T-helper 17 cell (primary cell): ENCODE measurements at regions not wholly inside any gene's neighbourhood (a gene's known extent, or its start where the extent isn't known, plus 50 kb on each side); places are given as distances from the start of the nearest gene placed in this dataset.

Source experiments
- ATAC-seq: fragments of 150-1000 bp; cut with Tn5 transposase; 2 replicates; pipeline ENCODE4 v1.10.0; 2021; ENCODE audit warnings: mild to moderate bottlenecking, moderate library complexity
- DNase-seq, 3 donors: peaks; one replicate each; pipeline versions ENCODE4 v3.0.0 to v3.0.0-alpha.2; 2020 to 2021
- H3K9me3 ChIP-seq: one replicate; pipeline ENCODE4 v1.7.0; 2013; ENCODE audit warnings: low read length, mild to moderate bottlenecking; ENCODE audit not compliant: control insufficient read depth, poor library complexity, severe bottlenecking
- H3K27ac Mint-ChIP-seq: one replicate; pipeline ENCODE4 v1.8.0; 2022; ENCODE audit warnings: mild to moderate bottlenecking, moderate library complexity, mixed read lengths
- H3K27me3 Mint-ChIP-seq: one replicate; pipeline ENCODE4 v1.8.0; 2022; ENCODE audit warnings: mixed read lengths
- H3K36me3 Mint-ChIP-seq: one replicate; pipeline ENCODE4 v1.8.0; 2022; ENCODE audit warnings: low read depth, mixed read lengths
- H3K4me1 Mint-ChIP-seq: one replicate; pipeline ENCODE4 v1.8.0; 2022; ENCODE audit warnings: mild to moderate bottlenecking, mixed read lengths
- H3K4me3 Mint-ChIP-seq: one replicate; pipeline ENCODE4 v1.8.0; 2022; ENCODE audit warnings: mild to moderate bottlenecking, moderate library complexity, mixed read lengths

- Mint-ChIP-seq H3K4me3 (no peak overlapping the region), H3K27me3 (no peaks in the 10 kb centered on the region), H3K4me1 (no peaks in the 10 kb centered on the region), H3K27ac (no peak overlapping the region), H3K36me3 (no peaks in the 10 kb centered on the region)
- no peak for DNase-seq
- no peaks in the 10 kb centered on the region for H3K9me3 ChIP-seq
- no peak for ATAC-seq
Observed at GRCh38 chr12:125676366-125676765, 611.1 kb downstream of the AACS start.

GRCh38 chr12:125677829-125678228 lies 612.6 kb downstream of the AACS start:
- no peak overlapping the region for H3K4me3 Mint-ChIP-seq
- no peaks in the 10 kb centered on the region for H3K4me1 Mint-ChIP-seq
- H3K27me3 Mint-ChIP-seq, result no peaks in the 10 kb centered on the region
- H3K9me3 ChIP-seq, result no peaks in the 10 kb centered on the region
- H3K36me3 Mint-ChIP-seq, result no peaks in the 10 kb centered on the region
- ATAC-seq (no peak), DNase-seq (no peak)
- H3K27ac Mint-ChIP-seq, result no peak overlapping the region

DNA sequence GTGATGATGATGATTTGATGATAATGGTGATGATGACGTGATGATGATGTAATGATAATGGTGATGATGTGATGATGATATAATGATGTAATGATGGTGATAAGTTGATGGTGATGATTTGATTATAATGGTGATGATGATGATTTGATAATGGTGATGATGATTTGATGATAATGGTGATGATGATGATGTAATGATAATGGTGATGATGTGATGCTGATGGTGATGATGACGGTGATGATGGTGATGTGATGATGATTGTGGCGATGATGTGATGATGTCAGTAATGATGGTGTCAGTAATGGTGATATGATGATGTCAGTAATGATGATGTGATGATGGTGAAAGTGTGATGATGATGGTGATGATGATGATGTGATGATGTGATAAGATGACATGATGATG lies 613.4 kb downstream of the AACS start:
- no peaks in the 10 kb centered on the region for H3K36me3 Mint-ChIP-seq
- ATAC-seq, result no peak
- H3K27ac Mint-ChIP-seq, result no peak overlapping the region
- no peaks in the 10 kb centered on the region for H3K9me3 ChIP-seq
- no peak for DNase-seq
- H3K27me3 Mint-ChIP-seq, result no peaks in the 10 kb centered on the region
- H3K4me1 Mint-ChIP-seq, result no peaks in the 10 kb centered on the region
- no peak overlapping the region for H3K4me3 Mint-ChIP-seq

DNA sequence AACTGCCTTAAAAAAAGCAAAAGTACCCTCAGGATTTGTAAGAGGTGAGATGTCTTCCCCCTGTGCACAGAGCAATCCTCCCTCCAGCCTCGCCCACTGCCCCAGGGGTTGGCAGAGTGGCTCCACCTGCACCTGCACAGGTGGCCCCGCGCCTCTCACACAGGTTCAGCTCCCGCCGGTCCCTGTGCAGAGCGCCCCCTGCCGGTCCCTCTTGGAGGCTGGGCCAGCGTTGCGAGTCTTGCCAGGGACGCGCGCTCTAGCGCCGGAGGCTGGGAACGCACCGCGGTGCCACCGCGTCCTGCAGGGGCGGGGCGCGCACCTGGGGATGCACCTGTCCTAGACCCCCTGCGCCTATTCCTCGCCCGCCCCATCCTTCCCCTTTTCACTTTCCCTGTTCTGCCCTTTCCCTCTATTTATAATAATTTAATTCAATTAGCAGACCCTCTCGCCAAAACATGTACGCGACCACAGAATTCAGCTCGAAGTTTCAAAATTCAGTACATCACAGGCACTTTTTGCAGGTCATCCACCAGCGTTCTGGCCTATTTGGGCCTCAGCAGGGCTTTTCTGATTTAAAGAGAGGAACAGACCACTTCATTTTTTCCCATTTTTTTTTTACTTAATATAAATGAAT lies 618.6 kb downstream of the AACS start:
- no peak overlapping the region for H3K27ac Mint-ChIP-seq
- no peaks in the 10 kb centered on the region for H3K4me1 Mint-ChIP-seq
- H3K4me3 Mint-ChIP-seq, result no peak overlapping the region
- no peaks in the 10 kb centered on the region for H3K27me3 Mint-ChIP-seq
- H3K36me3 Mint-ChIP-seq, result no peaks in the 10 kb centered on the region
- DNase-seq (no peak), ATAC-seq (no peak)
- H3K9me3 ChIP-seq, result no peaks in the 10 kb centered on the region

- no peaks in the 10 kb centered on the region for H3K9me3 ChIP-seq
- ATAC-seq (no peak), DNase-seq (no peak)
- no peaks in the 10 kb centered on the region for H3K4me1 Mint-ChIP-seq
- no peak overlapping the region for H3K4me3 Mint-ChIP-seq
- H3K27me3 Mint-ChIP-seq, result no peaks in the 10 kb centered on the region
- no peaks in the 10 kb centered on the region for H3K36me3 Mint-ChIP-seq
- no peak overlapping the region for H3K27ac Mint-ChIP-seq
Observed at GRCh38 chr12:125684968-125685790, 619.9 kb downstream of the AACS start.

DNA sequence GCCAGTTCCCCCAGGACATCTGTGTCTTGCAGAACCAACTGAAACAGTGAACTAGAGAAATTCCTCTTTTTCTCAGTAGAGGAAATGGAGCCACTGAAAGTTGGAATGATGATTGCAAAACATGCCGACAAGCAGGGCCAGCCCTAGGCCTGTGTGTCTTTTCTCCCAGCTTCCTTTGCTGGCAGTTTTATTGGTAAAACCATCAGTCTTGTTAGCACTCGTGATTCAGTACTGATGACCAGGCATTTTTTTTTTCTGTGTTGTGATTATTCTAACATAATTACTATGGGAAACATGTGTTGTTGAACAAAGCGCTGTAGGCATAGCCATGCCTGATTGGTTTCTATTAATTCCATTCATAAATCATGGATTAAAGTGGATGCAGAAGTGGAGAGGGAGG lies 620.7 kb downstream of the AACS start:
- no peaks in the 10 kb centered on the region for H3K36me3 Mint-ChIP-seq
- H3K9me3 ChIP-seq, result no peaks in the 10 kb centered on the region
- H3K27ac Mint-ChIP-seq, result no peak overlapping the region
- H3K27me3 Mint-ChIP-seq, result no peaks in the 10 kb centered on the region
- H3K4me3 Mint-ChIP-seq, result no peak overlapping the region
- no peak for ATAC-seq
- no peaks in the 10 kb centered on the region for H3K4me1 Mint-ChIP-seq
- DNase-seq, result no peak

DNA sequence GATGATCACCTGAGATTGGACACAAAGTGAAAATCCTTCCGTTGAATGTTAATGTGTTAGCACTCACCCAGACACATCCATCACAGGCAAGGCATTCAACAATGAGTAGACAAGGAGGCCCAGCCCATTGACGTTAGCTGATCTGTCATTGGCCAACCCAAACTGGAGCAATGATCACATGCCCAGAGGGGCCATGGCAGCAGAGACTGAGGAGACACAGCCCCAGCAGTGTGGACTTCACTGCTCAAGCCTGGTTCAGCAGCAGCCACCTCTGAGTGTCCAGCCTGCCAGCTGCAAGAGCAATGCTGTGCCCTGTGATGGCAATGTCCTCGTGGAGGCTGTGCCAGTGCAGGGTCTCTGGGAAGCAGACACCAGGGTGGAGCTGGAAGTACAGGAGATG lies 622.2 kb downstream of the AACS start:
- DNase-seq (no peak), ATAC-seq (no peak)
- Mint-ChIP-seq H3K27me3 (no peaks in the 10 kb centered on the region), H3K4me3 (no peak overlapping the region), H3K4me1 (no peaks in the 10 kb centered on the region), H3K36me3 (no peaks in the 10 kb centered on the region), H3K27ac (no peak overlapping the region)
- no peaks in the 10 kb centered on the region for H3K9me3 ChIP-seq

DNA sequence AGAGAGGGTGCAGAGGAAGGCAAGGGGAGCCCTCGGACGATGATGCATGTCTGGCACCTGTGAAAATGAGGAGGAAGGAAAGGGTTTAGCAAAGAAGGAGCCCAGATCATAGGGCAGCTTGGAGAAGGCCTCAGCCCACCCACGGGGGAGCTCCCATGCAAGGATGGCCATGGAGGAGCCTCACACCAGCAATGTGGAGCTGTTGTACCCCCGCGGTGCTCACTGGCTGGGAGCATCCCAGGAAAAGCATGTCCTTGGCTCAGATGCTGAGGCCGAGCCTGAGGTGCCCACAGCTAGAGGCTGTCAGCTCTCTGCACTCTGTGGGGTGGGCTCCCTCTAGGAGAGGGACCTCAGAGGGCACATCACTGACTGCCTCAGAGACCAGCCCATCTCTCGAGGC lies 622.6 kb downstream of the AACS start:
- DNase-seq, result no peak
- Mint-ChIP-seq H3K4me3 (no peak overlapping the region), H3K4me1 (no peaks in the 10 kb centered on the region), H3K27me3 (no peaks in the 10 kb centered on the region), H3K27ac (no peak overlapping the region), H3K36me3 (no peaks in the 10 kb centered on the region)
- ATAC-seq, result no peak
- no peaks in the 10 kb centered on the region for H3K9me3 ChIP-seq

GRCh38 chr12:125688223-125688622 lies 623.0 kb downstream of the AACS start:
- Mint-ChIP-seq H3K4me1 (no peaks in the 10 kb centered on the region), H3K27me3 (no peaks in the 10 kb centered on the region), H3K36me3 (no peaks in the 10 kb centered on the region), H3K4me3 (no peak overlapping the region), H3K27ac (no peak overlapping the region)
- DNase-seq (no peak), ATAC-seq (no peak)
- no peaks in the 10 kb centered on the region for H3K9me3 ChIP-seq

DNA sequence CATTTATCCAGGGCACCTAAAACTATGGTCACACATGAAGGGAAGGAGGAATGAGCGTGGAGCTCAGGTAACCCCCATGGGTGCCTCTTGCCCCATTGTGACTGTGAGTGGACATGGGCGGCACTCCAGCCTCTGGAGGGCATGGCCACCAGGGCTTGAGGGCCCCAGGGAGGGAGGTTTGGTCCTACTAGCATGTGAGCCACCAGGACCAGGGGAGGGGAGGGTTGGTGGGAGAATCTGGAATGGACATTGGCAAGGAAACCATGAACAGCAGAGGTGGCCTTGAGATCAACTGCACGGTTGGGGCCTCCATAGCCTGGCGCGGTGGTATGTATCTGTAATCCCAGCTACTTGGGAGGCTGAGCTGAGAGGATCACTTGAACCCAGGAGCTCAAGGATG lies 623.6 kb downstream of the AACS start:
- Mint-ChIP-seq H3K27ac (no peak overlapping the region), H3K4me3 (no peak overlapping the region), H3K4me1 (no peaks in the 10 kb centered on the region), H3K36me3 (no peaks in the 10 kb centered on the region), H3K27me3 (no peaks in the 10 kb centered on the region)
- DNase-seq (no peak), ATAC-seq (no peak)
- H3K9me3 ChIP-seq, result no peaks in the 10 kb centered on the region

DNA sequence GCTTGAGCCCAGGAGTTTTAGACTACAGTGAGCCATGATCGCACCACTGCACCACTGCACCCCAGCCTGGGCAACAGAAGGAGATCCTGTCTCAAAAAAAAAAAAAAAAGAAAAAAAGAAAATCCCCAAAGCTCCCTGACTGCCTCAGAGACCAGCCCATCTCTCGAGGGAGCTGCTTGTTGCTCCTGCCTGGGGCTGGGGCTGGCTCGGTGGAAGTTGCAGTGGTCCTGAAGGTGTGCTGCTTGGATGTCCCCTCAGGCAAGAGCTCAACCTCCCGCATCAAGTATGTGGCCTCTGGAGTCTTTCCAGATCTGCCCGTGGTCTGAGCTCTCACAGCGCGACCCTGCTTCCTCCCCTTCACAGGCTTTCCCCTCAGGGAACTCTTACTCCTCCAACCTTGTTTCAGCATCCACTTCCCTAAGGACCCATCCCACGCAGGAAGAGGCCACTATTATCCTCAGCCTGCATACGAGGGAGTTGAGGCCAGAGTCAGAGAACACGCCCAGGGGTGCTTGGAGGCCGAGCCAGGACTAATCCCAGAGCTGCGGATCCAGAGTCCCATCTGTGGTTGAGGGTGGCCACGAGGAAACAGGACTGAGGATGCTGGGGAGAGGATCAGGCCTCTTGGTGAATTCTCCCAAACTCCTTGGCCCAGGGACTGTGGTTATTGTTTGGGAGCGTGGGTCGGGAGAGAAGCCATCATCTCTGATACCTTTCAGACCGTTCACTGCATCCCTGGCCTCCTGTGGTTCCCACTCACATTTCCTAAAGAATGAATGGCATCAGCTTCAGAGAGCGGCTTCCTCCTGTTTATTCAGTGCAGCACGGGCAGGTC lies 624.6 kb downstream of the AACS start:
- H3K27me3 Mint-ChIP-seq, result no peaks in the 10 kb centered on the region
- no peaks in the 10 kb centered on the region for H3K4me1 Mint-ChIP-seq
- no peak overlapping the region for H3K27ac Mint-ChIP-seq
- no peak for DNase-seq
- no peak for ATAC-seq
- no peaks in the 10 kb centered on the region for H3K9me3 ChIP-seq
- H3K36me3 Mint-ChIP-seq, result no peaks in the 10 kb centered on the region
- H3K4me3 Mint-ChIP-seq, result no peak overlapping the region

- Mint-ChIP-seq H3K27ac (no peak overlapping the region), H3K4me1 (no peaks in the 10 kb centered on the region), H3K36me3 (no peaks in the 10 kb centered on the region), H3K27me3 (no peaks in the 10 kb centered on the region), H3K4me3 (no peak overlapping the region)
- no peaks in the 10 kb centered on the region for H3K9me3 ChIP-seq
- DNase-seq (no peak), ATAC-seq (no peak)
Observed at GRCh38 chr12:125690841-125691240, 625.6 kb downstream of the AACS start.

DNA sequence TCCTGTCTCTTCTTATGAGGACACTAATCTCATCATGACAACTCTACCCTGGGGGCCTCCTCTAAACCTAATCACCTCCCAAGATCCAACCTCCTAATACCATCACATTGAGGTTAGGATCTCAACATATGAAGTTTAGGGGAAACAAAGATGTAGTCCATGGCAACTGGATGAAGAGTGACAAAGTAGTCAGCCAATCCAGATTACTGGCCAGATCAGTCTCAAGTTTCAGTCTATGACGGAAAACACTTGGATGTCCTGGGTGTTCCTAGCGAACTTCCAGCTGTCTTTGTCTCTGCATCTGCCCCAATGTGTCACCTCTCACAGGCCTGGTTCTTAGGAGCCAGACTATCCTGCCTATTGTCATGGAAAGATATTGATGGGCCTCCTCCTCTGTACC lies 630.8 kb downstream of the AACS start:
- DNase-seq (no peak), ATAC-seq (no peak)
- Mint-ChIP-seq H3K4me1 (no peaks in the 10 kb centered on the region), H3K4me3 (no peak overlapping the region), H3K27me3 (no peaks in the 10 kb centered on the region), H3K36me3 (no peaks in the 10 kb centered on the region), H3K27ac (no peak overlapping the region)
- no peaks in the 10 kb centered on the region for H3K9me3 ChIP-seq
